ENCODE measurements at regions not wholly inside any gene's neighbourhood (a gene's known extent, or its start where the extent isn't known, plus 50 kb on each side); places are given as distances from the start of the nearest gene placed in this dataset.

DNA sequence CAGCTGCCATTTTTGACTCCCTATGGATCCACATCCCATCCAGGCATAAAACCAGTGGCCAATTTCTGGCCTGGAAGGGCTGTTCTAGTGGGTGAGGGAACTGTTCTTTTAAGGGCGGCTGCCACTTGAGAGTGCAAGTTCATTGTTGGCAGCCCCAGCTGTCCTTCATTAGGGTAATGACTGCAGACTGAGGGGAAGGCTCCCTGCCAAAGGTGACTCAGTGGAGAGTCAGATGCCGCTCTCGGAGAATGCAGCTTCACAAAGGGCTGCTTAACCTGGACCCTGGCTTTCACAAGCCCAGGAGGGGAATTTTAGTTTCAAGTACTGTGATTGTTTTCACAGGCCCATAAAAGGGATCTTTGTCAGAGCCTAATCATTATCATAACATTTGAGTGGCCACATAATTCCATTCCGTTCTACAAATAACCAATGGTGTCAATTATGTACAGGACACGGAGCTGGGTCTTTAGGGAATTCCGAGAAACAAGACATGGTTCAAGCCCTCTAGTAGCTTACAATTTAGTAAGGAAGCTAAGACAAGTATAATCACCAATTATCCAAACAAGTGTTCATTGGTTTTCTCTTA, 235.7 kb downstream of the CDCA7 start:
- peak; percentile 59 to 82 for DNase-seq

GRCh38 chr2:173593109-173593508, 238.4 kb downstream of the CDCA7 start:
- DNase-seq: no peak

DNA sequence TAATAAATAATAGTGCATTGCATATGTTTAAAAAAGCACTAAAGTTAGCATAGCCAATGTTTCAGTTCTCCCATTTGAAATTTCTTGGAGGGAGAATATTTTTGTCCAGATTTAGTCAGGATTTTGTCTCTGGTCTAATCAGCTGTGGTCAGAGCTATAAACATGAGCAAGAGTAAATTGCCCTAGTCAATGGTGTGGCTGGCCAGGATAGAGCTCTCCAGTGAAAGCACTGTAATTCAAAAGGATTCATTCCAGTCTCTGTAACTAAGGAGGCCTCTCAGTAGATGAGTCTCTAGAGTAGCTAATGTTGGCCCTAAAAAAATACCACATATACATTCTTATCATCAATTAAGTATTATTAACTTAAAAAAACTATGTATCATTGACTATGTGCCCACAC, 241.6 kb downstream of the CDCA7 start:
- DNase-seq: no peak

DNA sequence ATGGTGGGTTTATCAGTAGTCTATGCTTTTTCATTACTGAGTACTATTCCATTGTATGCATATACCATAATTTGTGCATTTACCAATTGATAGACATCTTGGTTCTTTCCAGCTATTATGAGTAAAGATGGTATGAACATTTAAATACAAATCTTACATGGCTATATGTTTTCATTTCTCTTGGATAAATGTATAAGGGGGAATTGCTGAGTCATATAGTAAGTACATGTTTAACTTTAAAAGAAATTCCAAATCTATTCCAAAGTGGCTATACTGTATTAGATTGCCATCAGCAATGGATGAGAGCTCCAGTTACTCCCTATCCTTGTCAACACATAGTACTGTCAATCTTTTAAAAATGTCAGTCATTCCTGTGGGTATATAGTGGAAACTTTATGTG, 243.9 kb downstream of the CDCA7 start:
- DNase-seq: no peak

DNA sequence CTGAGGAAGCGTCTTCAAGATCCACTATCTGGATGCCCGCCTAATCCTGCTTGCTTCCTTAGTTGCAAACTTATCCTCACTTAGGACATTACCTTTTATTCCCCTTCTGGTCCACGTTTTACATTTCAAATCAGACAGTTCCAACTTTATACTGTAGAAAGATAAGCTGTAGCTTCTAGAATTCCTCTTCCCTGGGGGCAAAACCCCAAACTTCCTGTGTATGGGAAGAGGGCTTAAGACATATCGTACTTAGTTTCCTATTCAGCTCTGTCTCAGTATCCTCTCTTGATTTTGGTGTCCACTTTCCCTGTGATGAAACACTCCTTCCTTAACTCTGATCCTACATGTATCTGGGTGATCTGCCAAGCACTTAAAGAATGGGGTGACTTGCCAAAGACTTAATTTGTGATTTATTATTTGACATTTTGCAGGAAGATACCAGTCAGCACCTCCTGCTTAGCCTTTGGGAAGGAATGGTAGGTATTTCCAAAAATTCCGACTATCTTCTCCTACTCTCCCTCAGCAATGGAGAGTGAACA, 245.2 kb downstream of the CDCA7 start:
- no peak for DNase-seq

- DNase-seq: no peak
These were observed 247.6 kb downstream of the CDCA7 start for GRCh38 chr2:173602153-173602795.

DNA sequence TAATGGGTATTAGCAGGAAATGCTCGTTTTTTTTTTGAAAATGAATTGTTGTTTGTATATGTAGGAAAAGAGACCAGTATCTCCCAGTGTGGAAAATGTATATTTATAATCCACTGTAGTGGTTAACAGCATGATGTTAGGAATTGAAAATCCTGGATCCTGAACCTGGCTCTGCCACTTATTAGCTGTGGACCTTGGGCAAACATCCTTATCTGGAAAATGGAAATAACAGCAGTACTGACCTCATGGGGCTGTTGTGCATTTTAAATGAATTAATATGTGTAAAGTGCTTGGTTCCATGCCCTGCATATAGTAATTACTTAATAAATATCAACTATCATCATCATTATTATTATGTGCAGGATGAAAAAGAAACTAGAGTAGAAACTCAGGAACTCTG, 251.3 kb downstream of the CDCA7 start:
- DNase-seq: no peak

GRCh38 chr2:173606619-173607248, 252.1 kb downstream of the CDCA7 start:
- no peak for DNase-seq

- peak; percentile 10 to 68 for DNase-seq
These were observed 253.1 kb downstream of the CDCA7 start for GRCh38 chr2:173607606-173608311.

DNA sequence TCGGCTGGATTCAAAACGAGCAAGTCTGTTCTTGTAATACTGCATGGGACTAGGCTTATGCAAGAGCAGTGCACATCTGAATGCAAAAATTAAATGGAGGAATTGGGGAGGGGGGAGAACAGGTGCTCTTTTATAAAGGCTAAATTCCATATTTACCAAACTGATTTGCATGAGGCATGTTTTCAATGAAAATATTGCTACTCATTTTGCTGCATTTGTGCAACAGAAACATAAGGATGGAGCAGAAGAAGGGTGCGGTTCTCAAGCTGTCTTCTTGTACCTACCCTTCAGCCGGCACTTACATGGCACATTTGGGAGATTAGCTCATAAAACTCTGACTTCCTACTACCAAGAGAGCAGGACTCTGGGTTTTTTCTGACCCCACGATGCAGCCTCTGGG, 256.4 kb downstream of the CDCA7 start:
- DNase-seq: no peak

DNA sequence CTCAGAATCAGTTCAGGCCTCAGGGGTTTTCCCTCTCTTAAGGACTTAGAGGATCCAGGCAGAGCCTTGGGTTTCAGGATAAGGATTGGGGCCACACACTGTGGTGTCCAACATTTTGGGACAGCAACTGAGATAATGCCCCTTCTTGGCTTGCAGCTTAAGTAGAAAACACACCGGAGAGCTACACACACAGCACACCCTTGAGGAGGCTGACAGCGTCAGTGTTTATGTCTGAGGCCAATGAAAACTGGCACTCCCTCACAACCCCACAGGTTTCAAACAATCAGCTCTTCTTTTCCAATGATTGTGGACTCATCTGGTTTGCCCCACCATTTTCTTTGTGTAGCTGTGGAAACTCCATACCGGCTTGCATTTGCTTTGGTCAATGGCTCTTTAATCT, 257.7 kb downstream of the CDCA7 start:
- no peak for DNase-seq

- no peak for DNase-seq
These were observed 258.7 kb downstream of the CDCA7 start for GRCh38 chr2:173613386-173613785.

GRCh38 chr2:173614265-173614930, 259.7 kb downstream of the CDCA7 start:
- DNase-seq: no peak

- no peak for DNase-seq
These were observed 269.0 kb downstream of the CDCA7 start for GRCh38 chr2:173623438-173624319.

DNA sequence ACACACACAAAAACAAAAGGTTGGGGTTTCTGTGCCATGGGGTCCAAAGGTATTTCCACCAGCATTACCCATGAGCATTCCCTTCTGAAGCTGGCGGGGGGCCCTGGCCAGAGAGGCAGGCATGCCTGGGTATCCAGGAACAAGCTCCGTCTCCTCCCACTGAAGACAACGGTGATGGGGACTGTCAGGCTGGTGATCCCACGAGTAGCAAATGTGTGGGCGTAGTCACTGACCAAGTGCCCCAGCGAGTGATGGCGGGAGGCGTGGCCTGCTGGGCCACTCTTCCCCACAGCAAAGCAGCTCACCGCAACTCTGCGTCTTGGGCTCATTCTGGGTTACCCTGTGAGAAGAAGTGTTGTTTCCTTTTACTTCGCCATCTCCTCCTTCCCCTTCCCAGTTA, 270.6 kb downstream of the CDCA7 start:
- DNase-seq: no peak

- no peak for DNase-seq
These were observed 274.4 kb downstream of the CDCA7 start for GRCh38 chr2:173629076-173629475.

GRCh38 chr2:173630425-173631126, 275.9 kb downstream of the CDCA7 start:
- DNase-seq: no peak

- peak in 1 of 2 experiments; percentile 16 for DNase-seq
These were observed 276.4 kb downstream of the CDCA7 start for GRCh38 chr2:173631127-173631460.

DNA sequence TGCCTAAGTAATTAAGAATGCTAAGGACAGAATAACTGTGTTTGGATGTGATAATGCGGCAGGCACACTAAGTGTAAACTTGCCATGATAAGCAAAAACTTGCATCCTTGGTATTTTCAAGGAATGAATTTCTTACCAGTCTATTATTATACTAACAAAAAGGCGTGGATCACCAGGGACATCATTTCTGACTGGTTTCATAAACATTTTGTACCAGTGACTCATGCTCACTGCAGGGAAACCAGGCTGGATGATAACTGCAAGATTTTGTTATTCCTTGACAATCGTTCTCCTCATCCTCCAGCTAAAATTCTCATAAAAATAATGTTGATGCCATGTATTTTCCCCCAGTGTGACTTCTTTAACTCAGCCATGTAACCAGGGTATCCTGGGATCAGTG, 289.5 kb downstream of the CDCA7 start:
- DNase-seq: no peak

DNA sequence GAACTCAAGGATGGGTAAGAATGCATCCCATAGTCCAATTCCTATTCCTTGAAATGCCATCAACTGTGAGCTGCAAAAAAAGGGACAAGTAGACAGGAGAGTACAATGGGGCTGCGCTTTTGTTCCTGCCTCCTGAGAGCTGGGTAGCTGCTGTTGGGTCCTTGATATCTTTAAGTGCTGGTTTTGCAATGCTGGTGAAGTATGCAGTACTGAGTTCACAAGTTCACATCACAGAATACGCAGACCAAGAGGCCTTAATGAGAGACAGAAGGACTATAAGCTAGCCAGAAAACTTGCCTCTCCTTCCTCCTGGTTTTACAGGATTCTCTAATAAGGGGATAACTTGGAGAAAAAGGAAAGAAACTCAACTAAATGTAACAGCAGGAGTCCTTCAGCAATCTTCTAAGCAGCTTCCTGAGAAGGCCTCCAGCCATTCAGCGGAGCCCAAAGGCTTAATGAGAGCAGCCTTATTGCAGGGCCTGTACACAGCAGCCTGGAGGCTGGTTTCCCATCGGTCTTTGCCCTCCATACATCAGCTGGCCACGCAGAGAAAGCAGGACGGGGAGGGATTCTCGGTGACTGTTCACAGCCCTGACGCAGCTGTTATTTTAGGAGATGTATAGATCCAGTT, 293.1 kb downstream of the CDCA7 start:
- DNase-seq: no peak

DNA sequence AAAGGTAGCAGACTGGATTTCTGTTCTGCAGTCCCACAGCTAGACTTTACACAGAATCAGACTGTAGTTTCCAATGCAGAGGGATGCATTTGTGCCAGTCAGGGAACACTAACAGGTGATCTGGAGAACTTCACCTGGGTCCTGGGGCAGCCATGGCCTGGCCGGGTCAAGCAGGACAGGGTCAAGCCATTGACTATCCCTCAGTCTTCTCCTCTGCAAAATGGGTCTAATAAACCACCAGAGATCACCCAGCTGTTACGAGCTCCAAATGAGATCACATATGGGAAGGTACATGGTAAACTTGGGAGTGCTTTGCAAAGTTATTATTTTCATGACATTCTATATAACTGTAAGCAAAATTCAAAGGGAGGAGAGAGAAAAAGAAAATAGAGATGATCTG, 294.1 kb downstream of the CDCA7 start:
- DNase-seq: no peak

Data from NCI-H2081 (cell line).